CD14-positive monocyte (primary cell): ENCODE measurements at regions not wholly inside any gene's neighbourhood (a gene's known extent, or its start where the extent isn't known, plus 50 kb on each side); places are given as distances from the start of the nearest gene placed in this dataset.

Source experiments
- DNase-seq, 3 donors: peaks; one replicate each; pipeline ENCODE4 v3.0.0-alpha.2; 2011 to 2022
- H2AFZ ChIP-seq: 2 replicates; pipeline ENCODE4 v1.6.0; 2012; ENCODE audit warnings: mild to moderate bottlenecking, low read depth, low read length, inconsistent platforms; ENCODE audit not compliant: insufficient read depth, poor library complexity, severe bottlenecking
- H3K27ac ChIP-seq, 2 donors: 1 replicate in 1 of 2; 2 replicates in 1 of 2; pipeline ENCODE4 v1.5.1; 2012 to 2013; ENCODE audit warnings: low read length in 2 of 2, control low read depth in 1 of 2, inconsistent platforms in 1 of 2, low read depth in 1 of 2, mild to moderate bottlenecking in 1 of 2
- H3K27me3 ChIP-seq, 2 donors: one replicate each; pipeline versions ENCODE4 v1.6.0 to v1.6.1; 2011 to 2013; ENCODE audit warnings: low read length in 2 of 2; ENCODE audit not compliant: control insufficient read depth in 2 of 2, insufficient read depth in 2 of 2
- H3K36me3 ChIP-seq, 2 donors: replicated peaks in 1 of 2; 1 replicate in 1 of 2; 2 replicates in 1 of 2; pipeline versions ENCODE4 v1.5.1 to v1.6.1; 2012 to 2013; ENCODE audit warnings: low read length in 2 of 2, control low read depth in 1 of 2, inconsistent platforms in 1 of 2, mild to moderate bottlenecking in 1 of 2; ENCODE audit not compliant: insufficient read depth in 2 of 2, control insufficient read depth in 1 of 2
- H3K4me1 ChIP-seq, 2 donors: 1 replicate in 1 of 2; 2 replicates in 1 of 2; pipeline versions ENCODE4 v1.5.1 to v1.6.1; 2012 to 2013; ENCODE audit warnings: low read length in 2 of 2, control low read depth in 1 of 2, inconsistent platforms in 1 of 2, mild to moderate bottlenecking in 1 of 2, moderate library complexity in 1 of 2; ENCODE audit not compliant: insufficient read depth in 2 of 2, control insufficient read depth in 1 of 2
- H3K4me2 ChIP-seq: replicated peaks from 2 replicates; pipeline ENCODE3; 2012; ENCODE audit warnings: low read length, moderate library complexity, mild to moderate bottlenecking; ENCODE audit not compliant: poor library complexity, severe bottlenecking; ENCODE audit errors: extremely low read depth
- H3K4me3 ChIP-seq, 3 experiments: fragments of 200-600 bp in 1 of 3; sonication (generic) in 1 of 3; replicated peaks in 1 of 3; 1 replicate in 2 of 3; 2 replicates in 1 of 3; pipeline ENCODE4 v1.5.1; 2011 to 2013; ENCODE audit warnings: low read length in 3 of 3, mild to moderate bottlenecking in 3 of 3, control low read depth in 2 of 3, low read depth in 2 of 3, inconsistent platforms in 1 of 3, moderate library complexity in 1 of 3
- H3K79me2 ChIP-seq: 2 replicates; pipeline ENCODE4 v1.6.0; 2012; ENCODE audit warnings: mild to moderate bottlenecking, control low read depth, inconsistent platforms, low read length, moderate library complexity; ENCODE audit not compliant: insufficient read depth
- H3K9ac ChIP-seq: 2 replicates; pipeline ENCODE4 v1.6.0; 2017; ENCODE audit warnings: low read length, mild to moderate bottlenecking; ENCODE audit not compliant: insufficient read depth, poor library complexity, severe bottlenecking
- H3K9me3 ChIP-seq, 2 donors: replicated peaks in 1 of 2; 1 replicate in 1 of 2; 2 replicates in 1 of 2; pipeline versions ENCODE4 v1.5.1 to v1.6.1; 2012 to 2013; ENCODE audit warnings: low read length in 2 of 2, control low read depth in 1 of 2; ENCODE audit not compliant: control insufficient read depth in 1 of 2, insufficient read depth in 1 of 2
- H4K20me1 ChIP-seq: 2 replicates; pipeline ENCODE4 v1.6.0; 2012; ENCODE audit warnings: mild to moderate bottlenecking, low read length, control low read depth, moderate library complexity; ENCODE audit not compliant: insufficient read depth
- H3K27ac Mint-ChIP-seq, 7 donors: one replicate each; pipeline ENCODE4 v1.8.0; 2020; ENCODE audit warnings: mild to moderate bottlenecking in 7 of 7, mixed read lengths in 7 of 7, moderate library complexity in 6 of 7, inconsistent platforms in 2 of 7
- H3K27me3 Mint-ChIP-seq, 3 donors: one replicate each; pipeline ENCODE4 v1.8.0; 2021 to 2022; ENCODE audit warnings: low read depth in 3 of 3, mild to moderate bottlenecking in 3 of 3, mixed read lengths in 3 of 3, moderate library complexity in 3 of 3, inconsistent platforms in 1 of 3
- H3K36me3 Mint-ChIP-seq, 2 donors: one replicate each; pipeline ENCODE4 v1.8.0; 2020; ENCODE audit warnings: mixed read lengths in 2 of 2, inconsistent platforms in 1 of 2, mild to moderate bottlenecking in 1 of 2
- H3K4me1 Mint-ChIP-seq: one replicate; pipeline ENCODE4 v1.8.0; 2020; ENCODE audit warnings: mild to moderate bottlenecking, mixed read lengths
- H3K4me3 Mint-ChIP-seq, 2 donors: one replicate each; pipeline ENCODE4 v1.8.0; 2020; ENCODE audit warnings: mild to moderate bottlenecking in 2 of 2, mixed read lengths in 2 of 2, moderate library complexity in 1 of 2
- H3K9me3 Mint-ChIP-seq, 7 donors: one replicate each; pipeline ENCODE4 v1.8.0; 2020 to 2022; ENCODE audit warnings: mixed read lengths in 7 of 7, mild to moderate bottlenecking in 6 of 7, moderate library complexity in 6 of 7, inconsistent platforms in 2 of 7
- WGBS: methylation state at CpG from one replicate; pipeline ENCODE4 v1.1.5; 2013; ENCODE audit warnings: missing lambda C conversion rate; ENCODE audit not compliant: insufficient coverage; 5-methylcytosine and 5-hydroxymethylcytosine counted together
- intact Hi-C, 2 donors: fragments of 100-400 bp; cut with micrococcal nuclease; formaldehyde crosslinking; loops; one replicate each; pipeline versions ENCODE4 v1.15.0 to v1.15.1; 2023
- TF ChIP-seq, protein P1 (sequence below): fragments of 200-600 bp; IDR thresholded peaks from one replicate; pipeline ENCODE4 v1.8.0; 2022; ENCODE audit warnings: antibody characterized with exemption, mild to moderate bottlenecking

DNA sequence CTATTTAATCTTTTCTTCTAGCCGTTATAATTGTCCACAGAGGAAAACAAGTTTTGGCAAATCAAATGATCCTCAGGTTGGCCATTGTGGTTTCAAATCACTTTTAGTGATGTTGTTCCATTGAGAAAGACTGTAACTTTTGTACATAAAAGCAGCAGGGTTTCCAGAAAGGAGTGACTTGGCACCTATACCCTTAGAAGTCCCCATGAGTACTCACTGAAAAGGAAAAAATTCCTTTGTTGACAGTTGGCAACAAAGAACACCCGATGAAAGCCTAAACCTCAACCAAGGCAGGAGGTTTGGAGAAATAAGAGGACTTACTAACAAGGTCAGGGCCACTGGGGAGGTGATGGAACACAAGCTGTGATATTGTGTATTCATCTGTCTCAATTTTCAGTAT lies 474.4 kb downstream of the RAPGEF2 start:
- TF ChIP-seq, protein P1, sequence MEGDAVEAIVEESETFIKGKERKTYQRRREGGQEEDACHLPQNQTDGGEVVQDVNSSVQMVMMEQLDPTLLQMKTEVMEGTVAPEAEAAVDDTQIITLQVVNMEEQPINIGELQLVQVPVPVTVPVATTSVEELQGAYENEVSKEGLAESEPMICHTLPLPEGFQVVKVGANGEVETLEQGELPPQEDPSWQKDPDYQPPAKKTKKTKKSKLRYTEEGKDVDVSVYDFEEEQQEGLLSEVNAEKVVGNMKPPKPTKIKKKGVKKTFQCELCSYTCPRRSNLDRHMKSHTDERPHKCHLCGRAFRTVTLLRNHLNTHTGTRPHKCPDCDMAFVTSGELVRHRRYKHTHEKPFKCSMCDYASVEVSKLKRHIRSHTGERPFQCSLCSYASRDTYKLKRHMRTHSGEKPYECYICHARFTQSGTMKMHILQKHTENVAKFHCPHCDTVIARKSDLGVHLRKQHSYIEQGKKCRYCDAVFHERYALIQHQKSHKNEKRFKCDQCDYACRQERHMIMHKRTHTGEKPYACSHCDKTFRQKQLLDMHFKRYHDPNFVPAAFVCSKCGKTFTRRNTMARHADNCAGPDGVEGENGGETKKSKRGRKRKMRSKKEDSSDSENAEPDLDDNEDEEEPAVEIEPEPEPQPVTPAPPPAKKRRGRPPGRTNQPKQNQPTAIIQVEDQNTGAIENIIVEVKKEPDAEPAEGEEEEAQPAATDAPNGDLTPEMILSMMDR: no peak
- Histone ChIP-seq H3K9me3 (no peaks in the 10 kb centered on the region), H3K27me3 (no peaks in the 10 kb centered on the region), H3K36me3 (no peaks in the 10 kb centered on the region), H4K20me1 (no peaks in the 10 kb centered on the region), H3K79me2 (no peaks in the 10 kb centered on the region), H2AFZ (no peak overlapping the region), H3K27ac (no peak overlapping the region), H3K4me1 (no peaks in the 10 kb centered on the region), H3K4me3 (no peak overlapping the region), H3K4me2 (no peak overlapping the region), H3K9ac (no peak overlapping the region)
- DNase-seq: no peak
- no peaks in the 10 kb centered on the region for H3K4me1 Mint-ChIP-seq
- H3K27ac Mint-ChIP-seq: no peak overlapping the region
- no CpG with 5 or more reads among the region's 2 CpGs for WGBS
- H3K4me3 Mint-ChIP-seq: no peak overlapping the region
- peaks cover 0 to 13% (median 3%) of the 10 kb centered on the region in 7 donors for H3K9me3 Mint-ChIP-seq
- H3K36me3 Mint-ChIP-seq: no peaks in the 10 kb centered on the region
- H3K27me3 Mint-ChIP-seq: peaks cover 0 to 3% (median 0%) of the 10 kb centered on the region in 3 donors
- intact Hi-C loops: no loop called here

DNA sequence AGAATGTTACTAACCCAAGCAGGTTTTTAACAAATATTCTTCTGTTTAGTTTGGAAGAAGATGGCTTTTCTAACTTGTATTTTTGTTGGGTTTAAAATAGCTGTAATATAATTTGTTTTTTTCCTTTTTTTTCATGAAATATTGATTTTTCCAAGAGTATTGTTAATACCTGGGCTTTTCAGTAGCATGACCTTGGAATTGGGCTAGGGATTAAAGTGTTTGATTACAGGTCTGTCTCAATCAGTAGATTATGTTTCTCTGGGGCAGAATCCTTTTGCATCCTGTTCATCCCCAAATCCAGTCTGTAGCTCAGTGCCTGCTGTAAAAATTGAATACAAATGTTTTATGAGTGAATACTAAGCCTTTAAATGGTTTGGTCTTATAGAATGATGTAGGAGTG lies 479.8 kb downstream of the RAPGEF2 start:
- intact Hi-C loops: no loop called here
- Histone ChIP-seq H3K4me3 (no peak overlapping the region), H3K9me3 (peaks cover 16 to 21% of the 10 kb centered on the region in 2 donors), H2AFZ (no peak overlapping the region), H3K36me3 (no peaks in the 10 kb centered on the region), H4K20me1 (no peaks in the 10 kb centered on the region), H3K27me3 (no peaks in the 10 kb centered on the region), H3K27ac (no peak overlapping the region), H3K79me2 (no peaks in the 10 kb centered on the region), H3K9ac (no peak overlapping the region), H3K4me1 (no peaks in the 10 kb centered on the region), H3K4me2 (no peak overlapping the region)
- no peak for DNase-seq
- H3K4me3 Mint-ChIP-seq: no peak overlapping the region
- H3K4me1 Mint-ChIP-seq: no peaks in the 10 kb centered on the region
- TF ChIP-seq, protein P1: no peak
- H3K36me3 Mint-ChIP-seq: no peaks in the 10 kb centered on the region
- H3K27ac Mint-ChIP-seq: no peak overlapping the region
- H3K27me3 Mint-ChIP-seq: no peaks in the 10 kb centered on the region
- H3K9me3 Mint-ChIP-seq: peaks cover 5 to 16% (median 11%) of the 10 kb centered on the region in 7 donors
